ENCODE measurements at regions not wholly inside any gene's neighbourhood (a gene's known extent, or its start where the extent isn't known, plus 50 kb on each side); places are given as distances from the start of the nearest gene placed in this dataset.

DNA sequence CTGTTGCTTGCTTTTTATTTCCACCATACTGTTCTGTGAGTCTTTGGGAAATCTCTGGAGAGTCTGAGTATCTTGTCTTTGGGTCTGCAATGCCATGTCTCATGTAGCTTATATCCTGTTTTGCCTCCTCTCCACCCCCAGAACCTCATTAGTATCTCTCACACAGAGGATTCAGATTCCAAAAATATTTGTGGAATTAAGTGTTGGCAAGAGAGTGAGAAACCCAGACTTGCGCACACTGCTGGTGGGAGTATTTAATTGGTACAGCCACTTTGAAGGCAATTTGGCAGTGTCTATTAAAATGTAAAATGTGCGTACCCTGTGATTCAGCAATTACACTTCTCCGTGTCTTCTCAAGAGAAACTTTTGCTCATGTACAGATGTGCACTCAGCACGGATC lies 68.6 kb downstream of the ZNF621 start:
- DNase-seq (ENCODE audit: low read depth) = no peak

- DNase-seq (ENCODE audit: low read depth) = peak; percentile 44
Measured at GRCh38 chr3:40597441-40597840, 72.7 kb downstream of the ZNF621 start.

- no peak for DNase-seq (ENCODE audit: low read depth)
Measured at GRCh38 chr3:40598338-40598737, 73.6 kb downstream of the ZNF621 start.

DNA sequence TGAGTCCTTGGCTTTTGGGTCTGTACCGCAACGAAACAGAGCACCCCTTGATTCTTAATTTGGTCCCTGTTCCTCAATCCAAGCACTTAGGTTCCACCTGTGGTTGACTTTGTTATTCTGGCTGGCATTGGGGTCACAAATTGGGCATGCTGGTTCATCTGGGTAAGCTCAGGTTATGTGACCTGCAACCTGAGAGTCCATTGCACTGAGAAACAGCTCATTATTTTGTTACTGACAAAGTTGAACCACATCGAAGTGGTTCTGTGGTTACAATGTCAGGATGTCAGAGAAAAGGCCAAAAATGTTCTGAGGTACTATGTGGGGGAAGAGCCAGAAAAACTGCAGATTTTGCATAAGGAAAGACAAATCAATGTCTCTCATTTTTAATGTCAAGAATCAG lies 74.2 kb downstream of the ZNF621 start:
- DNase-seq (ENCODE audit: low read depth) = no peak

DNA sequence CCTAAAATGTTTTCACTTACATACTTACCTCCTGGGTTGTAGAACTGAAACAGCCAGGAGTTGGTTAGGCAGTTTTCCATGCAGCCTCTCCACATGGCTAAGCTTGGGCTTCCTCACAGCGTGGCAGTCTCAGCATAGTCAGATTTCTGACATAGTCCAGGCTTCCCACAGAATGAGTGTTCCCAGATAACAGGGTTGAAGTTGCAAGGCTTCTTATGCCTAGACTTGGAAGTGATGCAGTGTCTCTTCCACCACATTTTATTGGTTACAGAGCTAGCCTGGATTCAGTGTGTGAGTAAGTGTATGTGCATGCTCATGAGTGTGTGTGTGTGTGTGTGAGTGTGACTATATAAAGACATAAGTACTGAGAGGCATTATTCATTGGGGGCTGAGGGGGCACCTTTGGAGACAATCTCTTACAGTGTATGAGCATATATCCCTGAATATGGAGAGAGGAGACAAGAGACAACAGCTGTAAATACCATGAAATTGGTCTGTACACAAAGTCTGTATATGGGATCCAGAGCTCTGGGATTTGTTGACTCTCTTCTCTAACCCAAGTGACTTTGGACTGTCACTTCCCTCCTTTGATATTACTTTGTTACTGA lies 78.1 kb downstream of the ZNF621 start:
- no peak for DNase-seq (ENCODE audit: low read depth)

- no peak for DNase-seq (ENCODE audit: low read depth)
Measured at GRCh38 chr3:40605960-40606359, 81.2 kb downstream of the ZNF621 start.

DNA sequence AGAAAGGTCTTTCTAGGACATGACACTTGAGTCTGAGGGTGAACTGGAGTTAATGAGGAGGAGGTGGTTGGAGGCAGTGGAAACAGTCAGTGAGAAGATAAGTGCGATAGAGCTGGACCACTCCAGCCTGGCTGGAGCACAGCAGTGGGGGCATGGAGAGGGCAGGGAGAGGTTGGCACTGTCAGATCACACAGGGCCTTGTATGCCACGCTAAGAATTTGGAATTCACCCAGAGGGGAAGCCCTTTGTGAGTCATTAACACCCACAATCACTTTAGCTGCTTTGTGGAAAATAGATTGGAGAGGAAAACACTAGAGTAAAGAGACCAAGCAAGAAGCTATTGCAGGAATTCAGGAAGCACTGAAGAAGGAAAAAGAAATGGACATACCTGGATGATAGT lies 83.3 kb downstream of the ZNF621 start:
- DNase-seq (ENCODE audit: low read depth) = no peak

DNA sequence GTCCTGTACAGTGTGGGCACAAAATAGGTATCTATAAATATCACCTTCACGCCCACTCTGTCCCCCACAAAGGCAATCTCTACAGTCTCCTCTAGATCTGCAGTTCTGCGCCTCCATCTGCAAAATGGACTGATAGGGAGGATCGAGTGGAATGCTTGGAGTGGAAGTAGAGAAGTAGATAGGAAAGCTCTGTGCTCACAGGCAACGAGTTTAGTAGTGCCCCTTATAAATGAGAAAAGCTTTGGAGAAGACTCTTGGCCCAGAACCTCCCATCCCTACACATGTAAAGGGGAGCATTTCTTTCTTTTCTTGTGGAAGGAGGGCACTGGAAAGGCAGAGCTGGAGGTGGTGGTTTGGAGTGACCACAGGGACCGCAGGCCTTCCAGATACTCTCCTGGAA lies 88.5 kb downstream of the ZNF621 start:
- DNase-seq (ENCODE audit: low read depth) = no peak

DNA sequence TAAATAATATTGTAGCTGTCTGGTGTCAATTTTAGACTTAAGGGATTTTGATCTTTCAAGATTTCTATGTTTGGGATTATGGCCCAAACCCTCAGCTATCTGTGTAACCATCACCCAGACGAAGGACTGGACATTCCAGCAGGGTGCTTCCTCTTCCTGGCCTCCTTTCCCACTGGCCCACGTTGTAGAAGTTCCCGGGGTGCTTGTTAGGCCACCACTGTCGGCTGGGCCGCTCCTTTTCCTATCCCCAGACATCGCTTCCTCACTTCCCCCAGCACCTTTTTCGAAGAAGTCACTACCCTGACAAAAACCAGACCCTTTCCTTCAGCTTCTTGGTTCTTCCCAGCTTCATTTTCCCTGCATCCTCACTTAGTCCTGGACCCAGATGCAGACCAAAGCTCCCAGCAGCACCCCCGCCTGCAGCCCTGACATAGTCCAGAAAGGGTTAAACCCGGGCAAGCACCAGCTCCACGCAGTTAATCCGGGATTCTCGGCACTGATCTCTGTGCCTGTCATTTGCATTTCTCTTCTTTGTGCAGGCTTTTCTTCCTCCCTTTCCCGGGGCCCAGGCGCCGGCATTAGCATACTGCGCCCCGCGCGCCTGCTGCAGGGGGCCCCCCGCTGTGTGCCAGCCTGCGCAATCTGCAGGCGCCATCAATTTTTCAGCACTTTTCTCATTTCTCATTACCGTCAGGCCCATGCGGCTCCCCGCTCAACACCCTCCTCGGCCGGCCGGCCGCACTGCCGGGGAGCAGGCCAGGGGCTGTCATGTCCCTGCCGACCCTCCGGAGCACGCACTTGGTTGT lies 90.6 kb downstream of the ZNF621 start:
- no peak for DNase-seq (ENCODE audit: low read depth)

GRCh38 chr3:40615918-40616819 lies 91.4 kb downstream of the ZNF621 start:
- DNase-seq (ENCODE audit: low read depth) = no peak

DNA sequence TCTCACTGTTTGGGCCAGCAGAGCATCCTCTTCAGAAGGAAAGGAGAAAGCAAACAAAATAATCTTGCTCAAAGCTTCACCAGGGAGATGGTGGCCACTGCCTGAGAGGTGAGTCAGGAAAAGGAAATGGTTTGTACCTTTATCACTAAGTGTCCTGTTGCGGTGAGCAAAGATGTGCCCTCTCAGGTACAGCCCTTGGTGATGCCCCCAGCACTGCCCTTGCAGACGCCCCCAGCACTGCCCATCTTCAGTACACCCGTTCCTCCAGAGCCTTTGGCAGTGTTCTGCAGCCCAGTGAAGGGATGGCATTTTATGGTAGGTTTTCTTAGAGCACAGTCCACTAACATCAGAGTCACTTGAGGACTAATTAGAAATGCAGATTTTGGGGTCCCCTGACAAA lies 92.3 kb downstream of the ZNF621 start:
- DNase-seq (ENCODE audit: low read depth) = no peak

GRCh38 chr3:40618158-40618557 lies 93.4 kb downstream of the ZNF621 start:
- DNase-seq (ENCODE audit: low read depth) = no peak

DNA sequence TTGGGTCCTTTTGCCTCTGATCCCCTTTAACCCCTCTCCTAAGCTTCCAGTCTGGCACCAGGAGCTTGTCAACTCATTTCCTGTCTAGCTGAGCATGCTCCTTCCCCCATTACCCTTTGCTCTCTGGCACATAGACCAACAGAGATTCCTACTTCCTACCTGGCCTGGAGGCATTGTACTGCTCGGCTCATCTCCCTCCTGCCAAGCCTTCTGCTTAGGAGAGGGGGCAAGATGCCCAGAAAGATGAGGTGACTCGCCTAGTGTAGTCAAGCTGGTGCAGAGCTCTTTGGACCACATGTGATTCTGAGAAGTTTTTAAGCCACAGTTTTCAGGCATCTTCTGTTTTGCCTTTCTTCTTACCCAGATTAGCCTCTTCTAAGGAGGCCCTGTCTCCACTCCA lies 95.4 kb downstream of the ZNF621 start:
- DNase-seq (ENCODE audit: low read depth) = peak; percentile 2

DNA sequence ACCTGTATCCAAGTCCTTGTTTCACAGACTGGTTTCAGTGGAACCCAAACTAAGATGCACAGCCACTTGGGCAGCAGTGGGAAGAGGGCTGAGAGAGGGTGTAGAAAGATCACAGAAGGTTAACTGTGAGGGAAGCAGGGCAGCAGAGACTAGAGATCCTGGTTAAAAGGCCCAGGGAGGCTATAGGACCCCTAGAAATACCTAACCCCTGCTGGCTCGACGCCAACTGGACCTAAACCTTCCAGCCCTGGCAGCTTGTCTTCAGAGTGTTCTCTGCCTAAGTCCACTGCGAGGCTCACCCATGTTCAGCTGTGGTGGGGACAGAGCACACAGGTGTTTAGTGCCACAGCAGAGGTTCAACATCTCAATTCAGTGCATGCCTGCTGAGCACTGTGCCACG lies 96.5 kb downstream of the ZNF621 start:
- no peak for DNase-seq (ENCODE audit: low read depth)

- DNase-seq (ENCODE audit: low read depth) = peak; percentile 33
Measured at GRCh38 chr3:40623567-40623966, 98.8 kb downstream of the ZNF621 start.

DNA sequence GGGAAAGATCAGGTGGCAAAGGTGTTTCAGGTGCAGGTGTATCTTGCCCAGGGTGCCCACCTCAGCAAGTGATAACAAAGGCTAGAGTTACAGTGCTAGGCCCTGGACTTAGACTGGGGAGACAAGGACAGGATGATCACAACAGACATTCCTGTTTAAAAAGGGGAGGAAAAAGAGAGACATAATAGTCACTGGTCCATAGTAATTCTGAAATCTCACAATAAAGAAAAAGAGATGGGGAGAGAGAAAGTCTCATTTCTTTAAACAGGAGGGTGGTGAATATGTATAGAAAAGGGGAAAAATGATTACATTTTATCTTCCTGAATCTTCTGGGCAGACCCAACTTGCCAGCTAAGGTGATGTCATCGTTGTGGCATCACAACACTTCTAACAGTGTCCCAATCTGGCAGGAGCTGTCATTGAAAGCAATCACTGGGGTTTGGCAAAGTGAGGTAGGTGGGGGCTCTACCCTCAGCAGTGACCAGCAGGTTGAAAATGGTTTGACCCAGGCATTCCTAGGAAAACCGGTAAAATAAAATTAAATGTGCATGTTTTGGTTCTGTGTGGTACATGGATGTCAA lies 99.5 kb downstream of the ZNF621 start:
- DNase-seq (ENCODE audit: low read depth) = no peak

DNA sequence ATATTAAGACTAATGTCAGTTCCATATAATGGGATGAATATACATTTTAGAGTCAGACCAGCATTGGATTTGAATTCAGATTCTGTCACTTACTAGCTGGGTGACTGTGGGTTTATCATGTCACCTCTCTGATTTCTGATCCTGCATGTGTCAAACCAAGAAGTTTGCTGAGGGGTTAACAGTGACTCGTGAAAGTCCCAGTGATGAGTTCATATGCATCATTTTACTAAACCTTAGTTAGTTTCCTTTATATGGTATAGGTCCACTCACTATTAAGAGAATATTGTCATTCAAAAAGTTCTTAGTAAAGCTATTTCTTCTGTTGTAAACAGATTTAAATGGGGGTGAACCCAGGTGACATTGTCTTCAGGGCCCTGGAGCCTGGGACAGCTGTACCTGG lies 102.3 kb downstream of the ZNF621 start:
- DNase-seq (ENCODE audit: low read depth) = no peak

DNA sequence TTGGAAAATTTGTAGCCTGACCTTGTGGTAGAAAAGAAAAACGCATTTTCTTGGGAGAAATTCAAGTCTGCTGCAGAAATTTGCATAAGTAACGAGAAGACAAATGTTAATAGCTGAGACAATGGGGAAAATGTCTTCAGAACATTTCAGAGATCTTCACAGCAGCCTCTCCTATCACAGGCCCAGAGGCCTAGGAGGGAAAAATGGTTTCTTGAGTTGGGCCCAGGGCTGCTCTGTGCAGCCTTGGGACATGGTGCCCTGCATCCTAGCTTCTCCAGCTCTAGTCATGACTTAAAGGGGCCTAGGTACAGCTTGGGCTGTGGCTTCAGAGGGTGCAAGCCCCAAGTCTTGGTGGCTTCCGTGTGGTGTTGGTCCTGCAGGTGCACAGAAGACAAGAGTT lies 104.2 kb downstream of the ZNF621 start:
- no peak for DNase-seq (ENCODE audit: low read depth)

DNA sequence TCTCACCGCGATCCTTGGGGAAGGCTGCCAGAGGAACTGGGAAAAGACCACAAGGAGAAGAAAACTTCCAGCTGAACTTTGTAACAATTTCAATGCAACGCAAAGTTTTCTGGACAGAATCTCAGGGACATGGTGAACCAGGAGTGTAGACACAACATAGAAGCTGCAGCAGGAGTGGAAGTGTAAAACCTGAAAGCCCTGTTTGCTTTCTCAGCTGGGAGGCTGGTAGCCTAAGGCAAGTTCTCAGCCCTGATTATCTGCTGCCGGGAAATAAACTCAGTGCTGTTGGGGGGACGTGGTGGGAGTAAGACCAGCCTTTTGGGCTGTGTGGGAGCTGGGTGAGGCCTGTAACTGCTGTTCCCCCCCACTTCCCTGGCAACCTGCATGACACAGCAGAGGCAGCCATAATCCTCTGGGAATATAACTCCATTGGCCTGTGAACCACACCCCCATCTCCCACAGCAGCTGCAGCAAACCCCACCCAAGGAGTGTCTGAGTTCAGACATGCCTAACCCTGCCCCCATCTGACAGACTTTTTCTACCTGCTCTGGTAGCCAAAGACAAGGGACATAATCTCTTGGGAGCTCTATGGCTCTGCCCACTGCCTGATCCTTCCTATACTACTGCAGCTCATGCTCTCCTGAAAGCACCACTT lies 106.7 kb downstream of the ZNF621 start:
- no peak for DNase-seq (ENCODE audit: low read depth)

DNA sequence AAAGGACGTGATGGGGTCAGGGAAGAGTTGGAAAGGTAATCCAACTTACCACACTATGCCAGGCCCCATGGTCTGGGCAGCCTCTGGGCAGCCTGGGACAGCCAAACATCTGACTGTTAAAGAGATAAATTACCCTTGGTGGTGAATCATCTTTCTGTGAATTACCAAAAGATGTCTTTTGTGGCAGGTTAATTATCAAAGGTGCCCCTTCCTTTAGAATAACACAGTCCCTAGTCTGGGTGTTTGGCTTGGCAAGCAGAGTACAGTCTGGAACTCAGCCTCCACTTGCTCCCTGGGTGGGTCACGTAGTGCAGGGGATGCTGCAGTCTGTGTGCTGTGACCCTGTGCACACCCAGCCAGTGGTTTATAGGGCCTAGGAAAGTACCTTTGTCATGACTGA lies 113.1 kb downstream of the ZNF621 start:
- DNase-seq (ENCODE audit: low read depth) = no peak

DNA sequence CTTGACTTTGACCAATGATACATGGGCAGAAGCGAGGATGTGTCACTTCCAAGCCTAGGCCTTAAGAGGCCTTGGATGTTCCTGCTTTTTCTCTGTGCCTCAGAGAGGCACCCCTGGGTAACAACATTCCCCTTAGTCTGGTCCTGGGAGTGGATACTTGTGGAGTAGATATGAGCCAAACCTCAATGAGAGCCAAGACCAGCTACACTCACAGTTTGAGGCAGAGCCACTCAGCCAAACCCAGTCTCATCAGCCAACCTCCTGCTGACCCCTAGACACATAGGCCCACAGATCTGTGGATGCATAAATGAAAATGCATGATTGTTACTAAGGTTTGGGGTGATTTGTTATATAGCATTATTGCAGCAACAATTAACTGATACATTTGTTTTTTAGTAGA lies 114.2 kb downstream of the ZNF621 start:
- DNase-seq (ENCODE audit: low read depth) = no peak

GRCh38 chr3:40642812-40643211 lies 118.1 kb downstream of the ZNF621 start:
- no peak for DNase-seq (ENCODE audit: low read depth)
